DND-41 (cell line): ENCODE measurements at regions not wholly inside any gene's neighbourhood (a gene's known extent, or its start where the extent isn't known, plus 50 kb on each side); places are given as distances from the start of the nearest gene placed in this dataset.

Experiments
- ATAC-seq: fragments of 200-7000 bp; cut with Tn5 transposase; 3 replicates; pipeline ENCODE4 v1.9.1; 2021; ENCODE audit warnings: low read depth; ENCODE audit not compliant: insufficient read depth
- DNase-seq: peaks from one replicate; pipeline ENCODE4 v3.0.0-alpha.2; 2020
- H2AFZ ChIP-seq: 2 replicates; pipeline ENCODE4 v1.6.0; 2012; ENCODE audit warnings: low read depth, low read length
- H3K27ac ChIP-seq: 2 replicates; pipeline ENCODE4 v1.5.1; 2012; ENCODE audit warnings: low read length, inconsistent platforms
- H3K27me3 ChIP-seq: fragments of 200-600 bp; sonication (generic); 2 replicates; pipeline ENCODE4 v1.6.0; 2012; ENCODE audit warnings: low read length, mild to moderate bottlenecking, inconsistent platforms; ENCODE audit not compliant: insufficient read depth, poor library complexity
- H3K36me3 ChIP-seq: 2 replicates; pipeline ENCODE4 v1.5.1; 2012; ENCODE audit warnings: low read length, inconsistent platforms; ENCODE audit not compliant: insufficient read depth
- H3K4me1 ChIP-seq: 2 replicates; pipeline ENCODE4 v1.5.1; 2012; ENCODE audit warnings: mild to moderate bottlenecking, low read length; ENCODE audit not compliant: insufficient read depth
- H3K4me2 ChIP-seq: 2 replicates; pipeline ENCODE4 v1.6.0; 2012; ENCODE audit warnings: mild to moderate bottlenecking, moderate library complexity, low read length, inconsistent platforms; ENCODE audit not compliant: insufficient read depth
- H3K4me3 ChIP-seq, 2 experiments: fragments of 200-600 bp in 1 of 2; shearing (Covaris generic) in 1 of 2; 2 replicates each; pipeline ENCODE4 v1.5.1; 2012 to 2016; ENCODE audit warnings: inconsistent platforms in 2 of 2, low read length in 2 of 2, mild to moderate bottlenecking in 2 of 2, low read depth in 1 of 2, moderate library complexity in 1 of 2
- H3K79me2 ChIP-seq: 2 replicates; pipeline ENCODE4 v1.6.0; 2012; ENCODE audit warnings: low read length, inconsistent platforms; ENCODE audit not compliant: insufficient read depth
- H3K9ac ChIP-seq: 2 replicates; pipeline ENCODE4 v1.6.0; 2012; ENCODE audit warnings: low read depth, mild to moderate bottlenecking, inconsistent platforms, low read length, moderate library complexity
- H3K9me3 ChIP-seq: 2 replicates; pipeline ENCODE4 v1.5.1; 2012; ENCODE audit warnings: low read length, moderate library complexity, mild to moderate bottlenecking, inconsistent platforms; ENCODE audit not compliant: insufficient read depth, severe bottlenecking
- H4K20me1 ChIP-seq: 2 replicates; pipeline ENCODE4 v1.6.0; 2012; ENCODE audit warnings: low read length; ENCODE audit not compliant: insufficient read depth
- EZH2 ChIP-seq: IDR thresholded peaks from 3 replicates; pipeline ENCODE4 v1.6.1; 2012; ENCODE audit warnings: borderline replicate concordance, low read depth, mild to moderate bottlenecking, moderate library complexity, low read length, inconsistent platforms; ENCODE audit not compliant: severe bottlenecking
- TF ChIP-seq, protein P1 (sequence below): IDR thresholded peaks from 2 replicates; pipeline ENCODE4 v1.5.1; 2012; ENCODE audit warnings: borderline replicate concordance, low read length, moderate library complexity, mild to moderate bottlenecking; ENCODE audit not compliant: poor library complexity, severe bottlenecking; ENCODE audit errors: extremely low read depth

DNA sequence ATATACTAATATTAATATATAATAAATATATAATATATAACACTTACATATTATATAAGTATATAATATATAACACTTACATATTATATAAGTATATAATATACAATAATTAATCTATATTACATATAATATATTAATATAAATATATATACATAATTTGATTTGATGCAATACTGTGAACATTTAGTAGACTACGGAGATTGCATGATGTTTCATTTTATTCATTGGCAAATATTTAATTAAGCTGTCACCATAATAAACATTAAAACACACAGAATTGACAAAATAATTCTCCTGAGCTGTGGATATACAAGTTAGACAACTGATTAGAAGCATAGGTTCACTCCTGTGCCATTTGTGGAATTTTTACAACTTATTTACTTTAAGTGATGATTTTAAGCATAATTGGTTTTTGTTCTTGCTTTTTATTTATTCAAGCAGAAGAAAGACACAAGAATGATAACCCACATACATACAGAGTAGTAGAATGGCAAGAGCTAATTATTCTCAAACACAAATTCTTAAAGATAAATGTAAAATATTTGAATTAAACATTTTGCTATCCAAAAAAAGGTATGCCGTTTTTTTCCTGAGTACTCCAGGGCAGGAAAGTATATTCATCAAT, 65.8 kb upstream of the TOP3B start:
- Histone ChIP-seq H2AFZ (no peak overlapping the region), H3K27me3 (peaks cover 23% of the 10 kb centered on the region), H3K4me2 (no peak overlapping the region), H3K4me1 (no peaks in the 10 kb centered on the region), H3K36me3 (no peaks in the 10 kb centered on the region), H3K9me3 (no peaks in the 10 kb centered on the region), H4K20me1 (no peaks in the 10 kb centered on the region), H3K27ac (no peak overlapping the region), H3K9ac (no peak overlapping the region), H3K4me3 (no peak overlapping the region), H3K79me2 (no peaks in the 10 kb centered on the region)
- ATAC-seq (no peak), DNase-seq (no peak)
- TF ChIP-seq, protein P1, sequence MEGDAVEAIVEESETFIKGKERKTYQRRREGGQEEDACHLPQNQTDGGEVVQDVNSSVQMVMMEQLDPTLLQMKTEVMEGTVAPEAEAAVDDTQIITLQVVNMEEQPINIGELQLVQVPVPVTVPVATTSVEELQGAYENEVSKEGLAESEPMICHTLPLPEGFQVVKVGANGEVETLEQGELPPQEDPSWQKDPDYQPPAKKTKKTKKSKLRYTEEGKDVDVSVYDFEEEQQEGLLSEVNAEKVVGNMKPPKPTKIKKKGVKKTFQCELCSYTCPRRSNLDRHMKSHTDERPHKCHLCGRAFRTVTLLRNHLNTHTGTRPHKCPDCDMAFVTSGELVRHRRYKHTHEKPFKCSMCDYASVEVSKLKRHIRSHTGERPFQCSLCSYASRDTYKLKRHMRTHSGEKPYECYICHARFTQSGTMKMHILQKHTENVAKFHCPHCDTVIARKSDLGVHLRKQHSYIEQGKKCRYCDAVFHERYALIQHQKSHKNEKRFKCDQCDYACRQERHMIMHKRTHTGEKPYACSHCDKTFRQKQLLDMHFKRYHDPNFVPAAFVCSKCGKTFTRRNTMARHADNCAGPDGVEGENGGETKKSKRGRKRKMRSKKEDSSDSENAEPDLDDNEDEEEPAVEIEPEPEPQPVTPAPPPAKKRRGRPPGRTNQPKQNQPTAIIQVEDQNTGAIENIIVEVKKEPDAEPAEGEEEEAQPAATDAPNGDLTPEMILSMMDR, result no peak
- no peak for TF ChIP-seq EZH2

DNA sequence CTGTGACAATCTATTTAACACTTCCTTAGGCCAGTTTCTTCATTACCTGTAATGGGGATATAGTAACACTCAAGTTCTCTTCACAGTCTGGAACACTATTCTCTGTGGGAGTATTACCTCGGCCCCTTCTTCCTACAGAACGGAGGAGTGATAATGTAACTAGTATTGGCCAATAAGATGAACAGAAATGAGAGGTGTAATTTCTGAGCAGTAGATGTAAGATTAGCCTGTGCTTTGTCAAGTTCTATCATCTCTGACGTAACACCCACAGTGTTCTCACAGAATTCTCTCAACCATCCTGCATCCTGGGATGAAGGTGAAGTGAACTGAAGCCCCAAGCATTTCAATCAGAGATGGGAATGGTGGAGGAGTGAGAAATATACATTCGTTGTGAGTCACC, 65.2 kb upstream of the TOP3B start:
- ATAC-seq (no peak), DNase-seq (no peak)
- H2AFZ ChIP-seq, result no peak overlapping the region
- H3K27me3 ChIP-seq, result peaks cover 28% of the 10 kb centered on the region
- H3K36me3 ChIP-seq, result no peaks in the 10 kb centered on the region
- H4K20me1 ChIP-seq, result no peaks in the 10 kb centered on the region
- H3K9ac ChIP-seq, result no peak overlapping the region
- H3K4me3 ChIP-seq, result no peak overlapping the region
- H3K79me2 ChIP-seq, result no peaks in the 10 kb centered on the region
- no peak for TF ChIP-seq EZH2
- TF ChIP-seq, protein P1, result no peak
- H3K4me1 ChIP-seq, result no peaks in the 10 kb centered on the region
- H3K4me2 ChIP-seq, result no peak overlapping the region
- H3K9me3 ChIP-seq, result no peaks in the 10 kb centered on the region
- H3K27ac ChIP-seq, result no peak overlapping the region

DNA sequence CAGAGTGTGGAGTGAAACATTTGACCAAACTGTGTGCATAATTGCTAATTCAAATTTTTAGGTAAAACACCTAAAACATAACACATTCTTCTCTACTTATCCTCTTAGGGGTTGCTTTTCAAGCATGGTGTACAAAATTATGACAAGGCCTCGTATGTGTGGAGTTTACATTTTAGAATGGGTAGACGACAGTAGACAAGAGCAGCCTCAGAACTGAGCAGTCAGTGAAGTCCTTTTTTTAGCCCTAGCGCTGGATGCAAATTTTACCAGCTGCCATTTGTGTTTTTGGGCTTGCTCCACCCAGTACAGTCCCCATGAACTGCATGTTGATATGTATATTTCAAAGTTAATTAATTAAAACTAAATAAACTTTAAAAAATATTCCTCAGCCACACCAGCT, 64.7 kb upstream of the TOP3B start:
- no peak overlapping the region for H3K4me3 ChIP-seq
- no peaks in the 10 kb centered on the region for H3K9me3 ChIP-seq
- H2AFZ ChIP-seq, result no peak overlapping the region
- H3K9ac ChIP-seq, result no peak overlapping the region
- no peak for TF ChIP-seq EZH2
- TF ChIP-seq, protein P1, result no peak
- no peaks in the 10 kb centered on the region for H3K4me1 ChIP-seq
- H3K27me3 ChIP-seq, result peaks cover 28% of the 10 kb centered on the region
- no peaks in the 10 kb centered on the region for H3K36me3 ChIP-seq
- H3K27ac ChIP-seq, result no peak overlapping the region
- ATAC-seq (no peak), DNase-seq (no peak)
- no peak overlapping the region for H3K4me2 ChIP-seq
- no peaks in the 10 kb centered on the region for H4K20me1 ChIP-seq
- no peaks in the 10 kb centered on the region for H3K79me2 ChIP-seq
